Panc1 (cell line): ENCODE measurements at regions not wholly inside any gene's neighbourhood (a gene's known extent, or its start where the extent isn't known, plus 50 kb on each side); places are given as distances from the start of the nearest gene placed in this dataset.

ENCODE experiments used
- ATAC-seq: fragments of 200-7000 bp; cut with Tn5 transposase; 2 replicates; pipeline ENCODE4 v1.9.1; 2020; ENCODE audit warnings: mild to moderate bottlenecking, moderate library complexity
- BruUV-seq: library from RNA; stranded (reverse); fragments of 400-500 nt; replicated peaks from 2 replicates; lab custom pipeline; 2021; lab: Mats Ljungman, UMichigan
- CTCF ChIA-PET: fragments of 300-600 bp; sonication (Branson Sonifier 250); formaldehyde crosslinking; loops from one replicate; lab custom pipeline; 2022; ENCODE audit warnings: antibody characterized with exemption; lab: Charles Lee
- POLR2A ChIA-PET: fragments of 300-600 bp; sonication (Branson Sonifier 250); formaldehyde crosslinking; loops from one replicate; lab custom pipeline; 2022; ENCODE audit warnings: antibody characterized with exemption; lab: Charles Lee
- DNase-seq: peaks from one replicate; pipeline ENCODE4 v3.0.0-alpha.2; 2010; ENCODE audit warnings: low read depth, low spot score
- H3K27ac ChIP-seq: 2 replicates; pipeline ENCODE4 v1.5.1; 2011; ENCODE audit warnings: mild to moderate bottlenecking, low read length, inconsistent platforms
- H3K27me3 ChIP-seq: fragments of 200-500 bp; sonication (Bioruptor generic); 2 replicates; pipeline ENCODE4 v1.6.0; 2014; ENCODE audit warnings: low read length, inconsistent platforms; ENCODE audit not compliant: control insufficient read depth, insufficient read depth
- H3K36me3 ChIP-seq: fragments of 200-500 bp; sonication (Bioruptor generic); 2 replicates; pipeline ENCODE4 v1.5.1; 2014; ENCODE audit warnings: inconsistent platforms, mild to moderate bottlenecking, low read length, moderate library complexity; ENCODE audit not compliant: control insufficient read depth, insufficient read depth
- H3K4me1 ChIP-seq: 2 replicates; pipeline ENCODE4 v1.5.1; 2011; ENCODE audit warnings: inconsistent platforms, mild to moderate bottlenecking, low read length, moderate library complexity; ENCODE audit not compliant: control insufficient read depth, insufficient read depth
- H3K4me3 ChIP-seq, 2 experiments: 2 replicates each; pipeline ENCODE4 v1.5.1; 2011 to 2012; ENCODE audit warnings: low read depth in 2 of 2, low read length in 2 of 2, mild to moderate bottlenecking in 2 of 2, inconsistent platforms in 1 of 2, moderate library complexity in 1 of 2
- H3K9me3 ChIP-seq: fragments of 200-500 bp; sonication (Bioruptor generic); 2 replicates; pipeline ENCODE4 v1.5.1; 2014; ENCODE audit warnings: low read depth, mild to moderate bottlenecking, inconsistent platforms, low read length, moderate library complexity; ENCODE audit not compliant: control insufficient read depth, insufficient read depth
- POLR2AphosphoS5 ChIP-seq: IDR thresholded peaks from 2 replicates; pipeline ENCODE4 v1.6.1; 2012; ENCODE audit warnings: mild to moderate bottlenecking, low read depth, low read length, moderate library complexity
- SIN3A ChIP-seq: IDR thresholded peaks from 2 replicates; pipeline ENCODE4 v1.6.1; 2012; ENCODE audit warnings: low read depth, mild to moderate bottlenecking, low read length, moderate library complexity, borderline replicate concordance; ENCODE audit not compliant: insufficient read depth
- TCF7L2 ChIP-seq: IDR thresholded peaks from 2 replicates; pipeline ENCODE4 v1.6.1; 2011; ENCODE audit warnings: mild to moderate bottlenecking, low read depth, low read length, inconsistent platforms
- in situ Hi-C: cut with HindIII; loops from 2 replicates; pipeline ENCODE4 v1.10.0; 2016; ENCODE audit warnings: low sequenced_read_pairs, low pct_unique_long_range_greater_than_20kb
- intact Hi-C: fragments of 100-400 bp; cut with micrococcal nuclease; formaldehyde crosslinking; loops from one replicate; pipeline ENCODE4 v1.10.0; 2022; ENCODE audit not compliant: unreplicated experiment
- TF ChIP-seq, protein P1 (sequence below): fragments of 450-650 bp; IDR thresholded peaks from 2 replicates; pipeline ENCODE4 v1.5.1; 2017; ENCODE audit warnings: mild to moderate bottlenecking
- TF ChIP-seq, protein P2 (sequence below), 2 experiments: IDR thresholded peaks; 2 replicates each; pipeline ENCODE4 v1.6.1; 2011 to 2012; ENCODE audit warnings: low read depth in 2 of 2, control low read depth in 1 of 2, low read length in 1 of 2, mild to moderate bottlenecking in 1 of 2, moderate library complexity in 1 of 2; ENCODE audit not compliant: insufficient read depth in 1 of 2

DNA sequence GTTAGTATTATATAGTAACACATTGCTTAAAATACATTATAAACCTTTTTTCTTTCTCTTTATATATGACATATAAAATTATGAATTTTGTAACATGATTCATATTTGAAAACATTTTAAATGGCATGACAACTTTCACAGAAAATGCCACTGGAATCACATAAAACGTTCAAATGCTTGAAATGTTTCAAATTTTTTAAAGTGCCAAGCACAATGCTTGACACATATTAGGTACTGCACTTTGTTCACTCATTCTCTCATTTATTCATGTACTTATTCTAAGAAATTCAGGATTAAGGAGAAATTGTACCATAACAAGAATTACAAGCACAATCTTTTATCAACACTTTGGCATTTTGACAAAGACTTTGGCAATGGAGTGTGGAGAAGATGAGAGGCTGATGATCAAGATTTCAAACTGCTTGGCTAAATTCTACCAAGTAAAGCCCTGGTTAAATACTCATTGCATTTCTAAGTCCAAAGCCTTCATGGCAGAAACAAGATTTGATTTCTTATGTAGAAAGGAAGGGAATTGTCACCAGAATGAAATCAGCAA, 232.2 kb downstream of the C12orf50 start:
- no peak for DNase-seq
- no peaks in the 10 kb centered on the region; the same call in 1 of the 2 replicates for H3K36me3 ChIP-seq
- no peak for ATAC-seq
- H3K9me3 ChIP-seq = no peaks in the 10 kb centered on the region
- ChIA-PET CTCF (no interaction called here), POLR2A (no interaction called here)
- H3K4me1 ChIP-seq = no peaks in the 10 kb centered on the region
- no peak overlapping the region for H3K4me3 ChIP-seq
- no peak overlapping the region for H3K27ac ChIP-seq
- TF ChIP-seq POLR2AphosphoS5 = no peak
- TF ChIP-seq, protein P1, sequence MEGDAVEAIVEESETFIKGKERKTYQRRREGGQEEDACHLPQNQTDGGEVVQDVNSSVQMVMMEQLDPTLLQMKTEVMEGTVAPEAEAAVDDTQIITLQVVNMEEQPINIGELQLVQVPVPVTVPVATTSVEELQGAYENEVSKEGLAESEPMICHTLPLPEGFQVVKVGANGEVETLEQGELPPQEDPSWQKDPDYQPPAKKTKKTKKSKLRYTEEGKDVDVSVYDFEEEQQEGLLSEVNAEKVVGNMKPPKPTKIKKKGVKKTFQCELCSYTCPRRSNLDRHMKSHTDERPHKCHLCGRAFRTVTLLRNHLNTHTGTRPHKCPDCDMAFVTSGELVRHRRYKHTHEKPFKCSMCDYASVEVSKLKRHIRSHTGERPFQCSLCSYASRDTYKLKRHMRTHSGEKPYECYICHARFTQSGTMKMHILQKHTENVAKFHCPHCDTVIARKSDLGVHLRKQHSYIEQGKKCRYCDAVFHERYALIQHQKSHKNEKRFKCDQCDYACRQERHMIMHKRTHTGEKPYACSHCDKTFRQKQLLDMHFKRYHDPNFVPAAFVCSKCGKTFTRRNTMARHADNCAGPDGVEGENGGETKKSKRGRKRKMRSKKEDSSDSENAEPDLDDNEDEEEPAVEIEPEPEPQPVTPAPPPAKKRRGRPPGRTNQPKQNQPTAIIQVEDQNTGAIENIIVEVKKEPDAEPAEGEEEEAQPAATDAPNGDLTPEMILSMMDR = no peak
- intact Hi-C loops (no loop called here), in situ Hi-C loops (no loop called here)
- BruUV-seq = no TSS peak
- no peaks in the 10 kb centered on the region for H3K27me3 ChIP-seq

DNA sequence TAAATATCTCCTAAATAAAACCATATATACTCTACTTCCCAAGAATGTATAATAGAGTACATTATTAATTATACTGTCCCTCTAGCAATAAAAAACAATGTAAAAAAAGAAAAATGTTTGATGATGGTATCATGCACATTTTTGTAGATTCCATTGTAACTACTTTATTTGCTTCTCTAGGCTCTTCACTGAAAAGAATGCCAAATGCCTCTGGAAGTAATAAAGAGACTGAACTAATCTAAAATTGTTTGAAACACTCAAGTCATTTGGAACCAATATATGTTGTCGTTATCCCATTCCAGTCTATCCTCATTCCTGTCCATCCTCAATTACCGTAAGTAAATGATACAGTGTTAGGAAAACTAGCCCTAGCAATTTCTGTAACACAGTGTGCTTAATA, 233.6 kb downstream of the C12orf50 start:
- H3K27ac ChIP-seq = no peak overlapping the region
- CTCF ChIA-PET = interaction anchor here (0.5 kb wide), 1 partner anchor 68 kb away, joined by 3 read pairs; no protein-coding TSS in a partner anchor
- POLR2A ChIA-PET = interaction anchor here (0.6 kb wide), 1 partner anchor 20 kb away, joined by 3 read pairs; no protein-coding TSS in a partner anchor

More for the DNA sequence above, 233.6 kb downstream of the C12orf50 start:
- H3K27me3 ChIP-seq = no peaks in the 10 kb centered on the region
- TF ChIP-seq POLR2AphosphoS5 (no peak), SIN3A (no peak), TCF7L2 (no peak)
- TF ChIP-seq, protein P1 = no peak
- TF ChIP-seq, protein P2, sequence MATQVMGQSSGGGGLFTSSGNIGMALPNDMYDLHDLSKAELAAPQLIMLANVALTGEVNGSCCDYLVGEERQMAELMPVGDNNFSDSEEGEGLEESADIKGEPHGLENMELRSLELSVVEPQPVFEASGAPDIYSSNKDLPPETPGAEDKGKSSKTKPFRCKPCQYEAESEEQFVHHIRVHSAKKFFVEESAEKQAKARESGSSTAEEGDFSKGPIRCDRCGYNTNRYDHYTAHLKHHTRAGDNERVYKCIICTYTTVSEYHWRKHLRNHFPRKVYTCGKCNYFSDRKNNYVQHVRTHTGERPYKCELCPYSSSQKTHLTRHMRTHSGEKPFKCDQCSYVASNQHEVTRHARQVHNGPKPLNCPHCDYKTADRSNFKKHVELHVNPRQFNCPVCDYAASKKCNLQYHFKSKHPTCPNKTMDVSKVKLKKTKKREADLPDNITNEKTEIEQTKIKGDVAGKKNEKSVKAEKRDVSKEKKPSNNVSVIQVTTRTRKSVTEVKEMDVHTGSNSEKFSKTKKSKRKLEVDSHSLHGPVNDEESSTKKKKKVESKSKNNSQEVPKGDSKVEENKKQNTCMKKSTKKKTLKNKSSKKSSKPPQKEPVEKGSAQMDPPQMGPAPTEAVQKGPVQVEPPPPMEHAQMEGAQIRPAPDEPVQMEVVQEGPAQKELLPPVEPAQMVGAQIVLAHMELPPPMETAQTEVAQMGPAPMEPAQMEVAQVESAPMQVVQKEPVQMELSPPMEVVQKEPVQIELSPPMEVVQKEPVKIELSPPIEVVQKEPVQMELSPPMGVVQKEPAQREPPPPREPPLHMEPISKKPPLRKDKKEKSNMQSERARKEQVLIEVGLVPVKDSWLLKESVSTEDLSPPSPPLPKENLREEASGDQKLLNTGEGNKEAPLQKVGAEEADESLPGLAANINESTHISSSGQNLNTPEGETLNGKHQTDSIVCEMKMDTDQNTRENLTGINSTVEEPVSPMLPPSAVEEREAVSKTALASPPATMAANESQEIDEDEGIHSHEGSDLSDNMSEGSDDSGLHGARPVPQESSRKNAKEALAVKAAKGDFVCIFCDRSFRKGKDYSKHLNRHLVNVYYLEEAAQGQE (IDR thresholded peaks at IDR 0.05; ENCODE audit: insufficient read depth in 1 of 2, low read depth in 2 of 2, low read length in 1 of 2) = no peak
- no peaks in the 10 kb centered on the region for H3K9me3 ChIP-seq
- ATAC-seq (no peak), DNase-seq (no peak)
- no peak overlapping the region for H3K4me3 ChIP-seq
- intact Hi-C loops (no loop called here), in situ Hi-C loops (no loop called here)
- BruUV-seq = no TSS peak
- H3K36me3 ChIP-seq = no peaks in the 10 kb centered on the region; the same call in 1 of the 2 replicates
- no peaks in the 10 kb centered on the region for H3K4me1 ChIP-seq
